GM12875 (cell line): ENCODE measurements at regions not wholly inside any gene's neighbourhood (a gene's known extent, or its start where the extent isn't known, plus 50 kb on each side); places are given as distances from the start of the nearest gene placed in this dataset.

Experiments
- H3K4me3 ChIP-seq: one replicate; pipeline ENCODE4 v1.5.1; 2011; ENCODE audit warnings: low read depth, low read length, control low read depth
- TF ChIP-seq, protein P1 (sequence below): IDR thresholded peaks from 2 replicates; pipeline ENCODE4 v1.5.1; 2011; ENCODE audit warnings: low read depth, mild to moderate bottlenecking, control low read depth, inconsistent platforms, low read length, moderate library complexity, borderline replicate concordance; ENCODE audit not compliant: insufficient read depth

- no peak overlapping the region for H3K4me3 ChIP-seq
- TF ChIP-seq, protein P1, sequence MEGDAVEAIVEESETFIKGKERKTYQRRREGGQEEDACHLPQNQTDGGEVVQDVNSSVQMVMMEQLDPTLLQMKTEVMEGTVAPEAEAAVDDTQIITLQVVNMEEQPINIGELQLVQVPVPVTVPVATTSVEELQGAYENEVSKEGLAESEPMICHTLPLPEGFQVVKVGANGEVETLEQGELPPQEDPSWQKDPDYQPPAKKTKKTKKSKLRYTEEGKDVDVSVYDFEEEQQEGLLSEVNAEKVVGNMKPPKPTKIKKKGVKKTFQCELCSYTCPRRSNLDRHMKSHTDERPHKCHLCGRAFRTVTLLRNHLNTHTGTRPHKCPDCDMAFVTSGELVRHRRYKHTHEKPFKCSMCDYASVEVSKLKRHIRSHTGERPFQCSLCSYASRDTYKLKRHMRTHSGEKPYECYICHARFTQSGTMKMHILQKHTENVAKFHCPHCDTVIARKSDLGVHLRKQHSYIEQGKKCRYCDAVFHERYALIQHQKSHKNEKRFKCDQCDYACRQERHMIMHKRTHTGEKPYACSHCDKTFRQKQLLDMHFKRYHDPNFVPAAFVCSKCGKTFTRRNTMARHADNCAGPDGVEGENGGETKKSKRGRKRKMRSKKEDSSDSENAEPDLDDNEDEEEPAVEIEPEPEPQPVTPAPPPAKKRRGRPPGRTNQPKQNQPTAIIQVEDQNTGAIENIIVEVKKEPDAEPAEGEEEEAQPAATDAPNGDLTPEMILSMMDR, result no peak
These were observed 304.4 kb upstream of the HS6ST1 start for GRCh38 chr2:128622955-128623620.

DNA sequence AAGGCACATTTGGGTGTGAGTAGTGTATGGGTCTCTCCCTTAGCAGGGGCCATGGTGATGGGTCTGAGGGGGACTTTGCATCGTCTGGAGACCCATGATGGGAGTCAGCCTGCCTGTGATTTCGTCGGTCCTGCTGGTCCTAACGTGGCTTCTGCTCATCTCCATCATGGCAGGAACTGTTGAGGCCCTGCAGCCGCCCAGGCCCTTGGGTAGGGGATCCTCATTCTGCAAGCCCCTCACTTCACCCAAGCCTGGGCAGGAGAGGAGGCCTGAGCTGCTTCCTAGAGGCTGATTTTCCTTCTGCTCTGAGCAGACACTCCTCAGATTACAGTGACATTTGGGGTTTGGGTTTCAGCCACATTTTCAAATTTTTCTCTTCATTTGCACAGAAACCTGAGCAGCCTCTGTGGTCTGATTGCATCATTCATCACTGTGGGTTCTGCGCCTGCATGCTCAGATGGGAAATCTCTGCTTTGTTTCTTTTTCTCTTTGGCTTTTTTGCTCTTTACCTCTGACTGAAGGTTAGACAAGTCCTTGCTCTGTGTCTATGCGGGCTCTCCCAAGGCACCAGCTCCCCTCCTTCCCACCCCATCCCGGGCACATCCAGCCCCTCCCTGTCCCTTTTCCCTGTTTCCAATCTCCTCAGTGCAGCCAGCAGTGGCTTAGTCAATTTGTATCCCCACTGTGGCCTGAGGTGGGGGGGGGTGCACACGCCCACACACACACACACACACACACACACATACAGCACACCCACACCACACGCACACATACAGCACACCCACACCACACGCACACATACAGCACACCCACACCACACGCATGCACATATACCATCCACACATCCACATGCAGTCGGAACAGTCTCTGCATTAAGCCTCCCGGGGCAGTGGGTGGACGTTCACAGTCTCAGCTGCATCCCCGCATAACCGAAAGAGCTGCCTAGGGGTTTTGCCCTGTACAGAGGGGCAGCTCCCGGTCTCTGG is 305.4 kb upstream of the HS6ST1 start:
- TF ChIP-seq, protein P1, result no peak
- no peak overlapping the region for H3K4me3 ChIP-seq

DNA sequence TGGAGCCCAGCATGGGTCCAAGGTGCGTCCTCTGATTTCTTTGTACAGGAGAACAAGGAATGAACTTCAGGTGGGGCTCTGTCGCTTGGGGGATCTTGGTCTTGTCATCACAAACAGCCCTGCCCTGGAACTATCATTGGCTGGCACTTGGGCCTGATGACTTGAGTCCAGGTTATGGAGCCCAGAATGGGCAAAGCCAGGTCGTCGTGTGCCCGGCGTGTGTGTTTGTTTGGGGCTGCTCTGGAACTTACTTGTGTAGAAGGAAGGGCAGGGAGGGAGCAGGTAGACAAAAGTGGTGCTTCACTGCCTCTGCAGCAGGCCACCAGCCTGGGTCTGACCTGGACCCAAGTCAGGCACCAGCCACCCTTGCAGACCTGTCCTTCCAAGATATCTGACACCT is 306.3 kb upstream of the HS6ST1 start:
- no peak overlapping the region for H3K4me3 ChIP-seq
- TF ChIP-seq, protein P1, result no peak

DNA sequence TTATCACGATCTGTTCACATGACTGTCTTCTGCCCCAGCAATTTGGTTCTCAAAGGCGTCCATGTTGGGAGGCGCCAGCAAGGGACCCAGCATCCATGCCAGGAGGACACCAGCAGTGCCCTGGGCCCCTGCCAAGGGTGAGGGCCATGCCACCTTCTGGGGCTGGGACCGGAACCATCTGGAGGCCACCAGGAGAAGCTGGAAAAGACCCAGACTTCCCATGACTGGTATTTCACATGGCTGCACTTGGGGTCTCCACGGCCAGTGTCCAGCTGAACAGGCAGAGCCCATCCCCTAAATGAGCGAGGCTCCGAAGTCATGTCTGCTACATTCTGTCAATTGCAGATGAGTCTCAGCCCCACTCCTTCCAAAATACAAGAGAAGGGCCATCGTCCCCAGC is 306.8 kb upstream of the HS6ST1 start:
- TF ChIP-seq, protein P1, result no peak
- no peak overlapping the region for H3K4me3 ChIP-seq

DNA sequence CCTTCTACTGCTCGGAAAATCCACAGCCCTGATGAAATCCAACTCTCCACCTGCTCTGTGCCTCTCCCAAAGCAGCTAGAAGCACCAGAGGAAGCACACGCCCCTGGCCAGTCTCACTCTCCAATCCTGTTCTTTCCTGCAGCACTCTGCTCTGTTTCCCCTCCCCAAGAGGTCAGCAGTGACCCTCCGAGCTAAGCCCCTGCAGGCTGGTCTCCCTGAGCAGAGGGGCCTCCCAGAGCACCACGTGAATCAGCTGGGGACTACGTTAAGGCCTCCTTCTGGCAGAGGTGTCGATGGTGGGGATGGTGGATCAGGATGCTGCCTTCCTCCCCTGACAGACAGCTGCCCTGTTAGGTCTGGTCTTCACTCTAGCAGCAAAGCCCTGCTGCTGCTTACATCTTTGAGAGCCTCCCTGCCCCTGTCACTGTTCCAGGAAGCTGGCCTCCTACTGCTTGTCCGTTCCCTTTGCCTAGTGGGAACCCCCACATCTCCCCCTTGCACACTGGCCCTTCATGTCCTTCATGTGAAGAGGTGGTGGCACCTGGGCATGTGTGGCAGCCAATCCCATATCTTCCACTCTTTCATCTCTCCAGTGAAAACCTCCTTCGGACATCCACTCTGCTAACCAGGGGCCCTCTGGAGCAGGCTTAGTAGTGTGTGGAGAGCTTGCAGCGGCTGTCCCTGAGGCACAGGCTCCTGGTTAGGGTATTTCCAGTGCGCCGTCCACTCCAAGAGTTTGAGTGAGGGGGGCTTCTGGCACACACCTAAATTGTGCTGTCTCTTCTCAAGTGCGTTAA is 307.5 kb upstream of the HS6ST1 start:
- H3K4me3 ChIP-seq, result no peak overlapping the region
- TF ChIP-seq, protein P1, result no peak

GRCh38 chr2:128626760-128627511 is 308.3 kb upstream of the HS6ST1 start:
- TF ChIP-seq, protein P1, result no peak

More at GRCh38 chr2:128626760-128627511, 308.3 kb upstream of the HS6ST1 start:
- no peak overlapping the region for H3K4me3 ChIP-seq
